GM13976 (cell line): ENCODE measurements at regions not wholly inside any gene's neighbourhood (a gene's known extent, or its start where the extent isn't known, plus 50 kb on each side); places are given as distances from the start of the nearest gene placed in this dataset.

Experiments
- DNase-seq: peaks from one replicate; pipeline ENCODE4 v3.0.0; 2012; ENCODE audit warnings: low spot score
- in situ Hi-C: fragments of 300-500 bp; cut with MboI; formaldehyde crosslinking; loops from one replicate; pipeline ENCODE4 v1.12.0; 2022; ENCODE audit warnings: low sequenced_read_pairs, mixed read lengths, inconsistent platforms; ENCODE audit not compliant: unreplicated experiment
- TF ChIP-seq, protein P1 (sequence below): IDR thresholded peaks from 2 replicates; pipeline ENCODE4 v1.5.1; 2012; ENCODE audit warnings: borderline replicate concordance, mild to moderate bottlenecking; ENCODE audit not compliant: insufficient read depth; ENCODE audit errors: extremely low read depth, missing control alignments, control extremely low read depth

DNA sequence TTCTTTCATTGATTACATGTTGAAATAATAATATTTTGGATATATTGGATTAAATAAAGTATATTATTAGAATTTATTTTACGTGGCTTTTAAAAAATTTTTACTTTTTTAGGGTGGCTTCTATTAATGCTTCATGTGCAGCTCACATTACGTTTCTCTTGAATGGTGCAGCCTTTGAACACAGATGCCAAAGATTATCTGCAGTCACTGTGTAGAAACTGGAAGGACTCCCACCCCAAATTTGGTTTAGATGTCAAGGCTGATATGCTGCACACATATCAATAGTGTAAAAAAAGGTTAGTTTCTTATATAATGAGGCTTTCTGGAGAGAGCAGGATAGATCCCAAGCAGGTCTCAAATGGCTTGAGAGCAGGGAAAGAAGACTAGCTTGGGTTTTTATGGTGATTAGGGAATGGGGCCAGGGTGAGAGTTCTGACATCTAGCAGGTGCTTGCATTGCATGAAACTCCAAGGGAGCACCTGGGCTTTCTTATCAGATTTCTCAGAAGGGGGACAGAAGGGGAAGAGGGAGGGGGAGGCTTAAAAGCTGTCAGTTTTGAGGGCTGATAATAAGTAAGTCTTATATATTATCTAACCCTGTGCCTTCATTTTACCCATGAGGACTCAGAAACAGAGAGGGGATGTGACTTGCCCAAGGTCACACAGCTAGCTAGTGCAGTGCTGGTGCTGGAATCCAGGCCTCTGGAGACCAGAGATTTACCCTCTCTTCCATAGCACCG is 89.6 kb downstream of the CHST2 start:
- TF ChIP-seq, protein P1, sequence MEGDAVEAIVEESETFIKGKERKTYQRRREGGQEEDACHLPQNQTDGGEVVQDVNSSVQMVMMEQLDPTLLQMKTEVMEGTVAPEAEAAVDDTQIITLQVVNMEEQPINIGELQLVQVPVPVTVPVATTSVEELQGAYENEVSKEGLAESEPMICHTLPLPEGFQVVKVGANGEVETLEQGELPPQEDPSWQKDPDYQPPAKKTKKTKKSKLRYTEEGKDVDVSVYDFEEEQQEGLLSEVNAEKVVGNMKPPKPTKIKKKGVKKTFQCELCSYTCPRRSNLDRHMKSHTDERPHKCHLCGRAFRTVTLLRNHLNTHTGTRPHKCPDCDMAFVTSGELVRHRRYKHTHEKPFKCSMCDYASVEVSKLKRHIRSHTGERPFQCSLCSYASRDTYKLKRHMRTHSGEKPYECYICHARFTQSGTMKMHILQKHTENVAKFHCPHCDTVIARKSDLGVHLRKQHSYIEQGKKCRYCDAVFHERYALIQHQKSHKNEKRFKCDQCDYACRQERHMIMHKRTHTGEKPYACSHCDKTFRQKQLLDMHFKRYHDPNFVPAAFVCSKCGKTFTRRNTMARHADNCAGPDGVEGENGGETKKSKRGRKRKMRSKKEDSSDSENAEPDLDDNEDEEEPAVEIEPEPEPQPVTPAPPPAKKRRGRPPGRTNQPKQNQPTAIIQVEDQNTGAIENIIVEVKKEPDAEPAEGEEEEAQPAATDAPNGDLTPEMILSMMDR = no peak
- in situ Hi-C loops = no loop called here
- DNase-seq = no peak

DNA sequence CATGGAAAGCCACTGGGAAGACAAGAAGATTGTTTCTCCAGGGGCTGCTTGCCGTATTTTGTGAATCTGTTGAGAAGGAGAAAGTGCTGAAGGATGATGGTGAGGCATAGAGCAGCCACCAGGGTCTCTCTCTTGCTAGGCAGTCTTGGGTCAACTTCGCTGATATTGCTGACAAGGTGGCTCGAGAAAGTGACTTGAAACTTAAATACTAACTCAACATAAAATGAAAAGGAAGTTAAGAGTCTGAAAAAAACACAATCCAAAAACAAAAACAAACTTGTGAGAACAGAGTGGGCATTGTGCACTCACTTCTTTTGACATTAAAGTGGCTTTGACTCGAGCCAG is 90.1 kb downstream of the CHST2 start:
- in situ Hi-C loops = no loop called here
- TF ChIP-seq, protein P1 = no peak

DNA sequence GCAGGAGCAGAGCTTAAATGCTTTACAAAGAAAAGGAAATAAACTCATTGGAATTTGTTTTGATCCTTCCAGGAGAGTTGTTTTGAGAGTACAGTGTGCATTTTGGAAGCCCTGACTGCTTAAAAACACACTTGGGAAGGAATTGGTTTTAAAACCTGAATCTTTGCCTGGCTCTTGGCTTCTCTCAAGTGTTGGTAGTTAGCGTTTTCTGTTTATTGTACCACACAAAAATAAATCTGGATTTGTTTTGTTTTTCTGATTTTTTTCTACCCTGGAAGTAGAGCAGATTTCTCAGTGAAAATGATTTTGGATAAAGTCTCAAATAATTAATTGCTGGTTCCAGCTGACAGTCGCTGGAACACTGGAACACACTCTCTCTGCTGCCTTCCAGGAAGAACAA is 90.6 kb downstream of the CHST2 start:
- in situ Hi-C loops = no loop called here
- TF ChIP-seq, protein P1 = no peak
- DNase-seq = no peak

More for the DNA sequence above, 90.1 kb downstream of the CHST2 start:
- DNase-seq = no peak

DNA sequence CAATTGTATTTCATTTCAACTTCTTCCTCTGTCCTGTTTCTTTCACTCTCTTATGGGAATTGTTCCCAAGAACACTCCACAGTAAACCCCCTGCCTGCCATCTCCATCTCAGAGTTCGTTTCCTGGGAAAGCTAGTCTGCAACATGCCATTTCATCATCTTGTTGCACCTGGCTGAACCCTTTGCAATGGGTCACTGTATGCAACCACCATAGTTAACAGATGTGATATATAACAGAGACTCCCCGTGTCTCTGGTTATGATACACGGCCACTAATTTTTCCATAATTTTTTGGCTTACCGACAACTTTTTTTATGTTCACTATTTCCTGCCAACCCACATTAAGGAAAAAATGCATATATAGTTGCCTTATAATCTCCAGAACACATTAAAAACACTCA is 95.5 kb downstream of the CHST2 start:
- DNase-seq = no peak
- in situ Hi-C loops = no loop called here
- TF ChIP-seq, protein P1 = no peak
